Endothelial cell (in vitro differentiated cells): ENCODE measurements at regions not wholly inside any gene's neighbourhood (a gene's known extent, or its start where the extent isn't known, plus 50 kb on each side); places are given as distances from the start of the nearest gene placed in this dataset.

Experiments
- DNase-seq: peaks from one replicate; pipeline ENCODE4 v3.0.0; 2021; ENCODE audit warnings: low spot score
- H3K27ac Mint-ChIP-seq: one replicate; pipeline ENCODE4 v1.8.0; 2021; ENCODE audit warnings: mixed read lengths, inconsistent platforms; ENCODE audit not compliant: unreplicated experiment
- H3K27me3 Mint-ChIP-seq: one replicate; pipeline ENCODE4 v1.8.0; 2021; ENCODE audit warnings: mild to moderate bottlenecking, moderate library complexity, mixed read lengths, inconsistent platforms; ENCODE audit not compliant: unreplicated experiment
- H3K36me3 Mint-ChIP-seq: one replicate; pipeline ENCODE4 v1.8.0; 2021; ENCODE audit warnings: mild to moderate bottlenecking, low read depth, mixed read lengths, inconsistent platforms; ENCODE audit not compliant: unreplicated experiment
- H3K4me1 Mint-ChIP-seq: one replicate; pipeline ENCODE4 v1.8.0; 2021; ENCODE audit warnings: mild to moderate bottlenecking, mixed read lengths, inconsistent platforms; ENCODE audit not compliant: unreplicated experiment
- H3K4me3 Mint-ChIP-seq: one replicate; pipeline ENCODE4 v1.8.0; 2021; ENCODE audit warnings: mild to moderate bottlenecking, mixed read lengths, inconsistent platforms; ENCODE audit not compliant: unreplicated experiment
- H3K9me3 Mint-ChIP-seq: one replicate; pipeline ENCODE4 v1.8.0; 2021; ENCODE audit warnings: mixed read lengths, inconsistent platforms; ENCODE audit not compliant: unreplicated experiment
- TF ChIP-seq, protein P1 (sequence below): fragments of 200-600 bp; sonication (generic); IDR thresholded peaks from one replicate; pipeline ENCODE4 v1.5.0; 2021; ENCODE audit warnings: antibody characterized with exemption; ENCODE audit not compliant: unreplicated experiment

DNA sequence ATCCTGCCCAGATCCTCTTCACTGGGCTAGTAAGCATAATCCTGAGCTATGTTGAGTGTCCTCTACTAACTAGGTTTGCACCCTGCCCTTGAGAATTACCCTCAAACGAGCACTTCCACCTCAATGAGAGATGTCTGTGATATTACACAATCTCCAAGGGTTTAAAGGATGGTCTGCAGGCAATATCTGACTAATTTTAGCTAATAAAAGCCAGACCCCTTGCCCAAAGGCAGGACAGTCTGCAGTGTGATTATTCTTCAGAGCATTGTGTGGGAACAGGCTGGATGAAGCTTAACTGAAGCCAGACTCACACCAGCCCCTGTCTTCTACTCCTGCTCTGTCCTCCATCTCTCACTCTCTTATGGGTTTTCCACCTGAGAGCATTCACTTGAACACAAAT is 544.9 kb upstream of the DDX18 start:
- Mint-ChIP-seq H3K4me3 (no peak overlapping the region), H3K36me3 (no peaks in the 10 kb centered on the region), H3K9me3 (no peaks in the 10 kb centered on the region), H3K4me1 (no peaks in the 10 kb centered on the region), H3K27me3 (peaks cover 2% of the 10 kb centered on the region), H3K27ac (no peak overlapping the region)
- TF ChIP-seq, protein P1, sequence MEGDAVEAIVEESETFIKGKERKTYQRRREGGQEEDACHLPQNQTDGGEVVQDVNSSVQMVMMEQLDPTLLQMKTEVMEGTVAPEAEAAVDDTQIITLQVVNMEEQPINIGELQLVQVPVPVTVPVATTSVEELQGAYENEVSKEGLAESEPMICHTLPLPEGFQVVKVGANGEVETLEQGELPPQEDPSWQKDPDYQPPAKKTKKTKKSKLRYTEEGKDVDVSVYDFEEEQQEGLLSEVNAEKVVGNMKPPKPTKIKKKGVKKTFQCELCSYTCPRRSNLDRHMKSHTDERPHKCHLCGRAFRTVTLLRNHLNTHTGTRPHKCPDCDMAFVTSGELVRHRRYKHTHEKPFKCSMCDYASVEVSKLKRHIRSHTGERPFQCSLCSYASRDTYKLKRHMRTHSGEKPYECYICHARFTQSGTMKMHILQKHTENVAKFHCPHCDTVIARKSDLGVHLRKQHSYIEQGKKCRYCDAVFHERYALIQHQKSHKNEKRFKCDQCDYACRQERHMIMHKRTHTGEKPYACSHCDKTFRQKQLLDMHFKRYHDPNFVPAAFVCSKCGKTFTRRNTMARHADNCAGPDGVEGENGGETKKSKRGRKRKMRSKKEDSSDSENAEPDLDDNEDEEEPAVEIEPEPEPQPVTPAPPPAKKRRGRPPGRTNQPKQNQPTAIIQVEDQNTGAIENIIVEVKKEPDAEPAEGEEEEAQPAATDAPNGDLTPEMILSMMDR = no peak
- no peak for DNase-seq

DNA sequence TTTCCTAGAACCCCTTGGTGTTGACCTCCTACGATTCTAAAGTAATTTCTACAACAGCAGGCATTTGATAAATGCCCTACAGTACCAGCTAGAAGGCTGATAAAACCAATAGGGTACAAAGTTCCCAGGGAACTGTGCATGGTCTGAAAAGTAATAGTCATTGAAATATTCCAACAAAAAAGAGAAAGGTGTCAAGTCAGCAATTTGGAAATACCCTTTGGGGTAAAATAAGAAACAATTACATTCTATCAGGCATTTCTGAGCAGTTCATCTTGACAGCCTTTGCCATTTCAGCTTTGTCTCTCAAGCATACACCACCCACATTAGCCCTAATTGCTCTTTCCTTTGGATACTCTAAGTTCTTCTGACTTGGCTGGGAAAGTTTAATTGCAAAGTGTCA is 542.9 kb upstream of the DDX18 start:
- Mint-ChIP-seq H3K27ac (no peak overlapping the region), H3K27me3 (peaks cover 2% of the 10 kb centered on the region), H3K9me3 (no peaks in the 10 kb centered on the region), H3K4me3 (no peak overlapping the region), H3K4me1 (no peaks in the 10 kb centered on the region), H3K36me3 (no peaks in the 10 kb centered on the region)
- no peak for DNase-seq
- TF ChIP-seq, protein P1 = no peak

GRCh38 chr2:117273009-117273671 is 541.4 kb upstream of the DDX18 start:
- H3K4me1 Mint-ChIP-seq = no peaks in the 10 kb centered on the region
- no peak overlapping the region for H3K4me3 Mint-ChIP-seq
- TF ChIP-seq, protein P1 = no peak
- peaks cover 2% of the 10 kb centered on the region for H3K27me3 Mint-ChIP-seq
- H3K27ac Mint-ChIP-seq = no peak overlapping the region
- no peaks in the 10 kb centered on the region for H3K9me3 Mint-ChIP-seq
- no peaks in the 10 kb centered on the region for H3K36me3 Mint-ChIP-seq
- DNase-seq = peak; percentile 9

DNA sequence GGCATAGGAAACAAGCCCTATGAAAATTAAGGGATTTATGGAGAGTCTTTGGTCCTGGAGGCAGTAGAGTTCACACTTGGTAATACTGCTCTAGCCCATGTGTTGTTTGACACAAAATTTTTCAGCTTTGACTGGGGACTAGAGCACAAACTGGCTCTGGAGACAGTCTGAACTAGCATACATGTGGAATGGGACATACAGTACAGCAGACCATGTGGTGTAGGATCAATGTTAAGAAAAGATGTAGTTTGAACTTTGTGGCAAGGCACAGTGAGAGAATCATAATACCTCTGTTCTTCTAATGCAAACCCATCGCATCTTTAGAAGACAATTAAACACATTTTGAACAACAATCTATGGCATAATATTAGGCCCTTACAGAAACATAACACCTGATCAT is 521.5 kb upstream of the DDX18 start:
- Mint-ChIP-seq H3K36me3 (no peaks in the 10 kb centered on the region), H3K27ac (no peak overlapping the region), H3K4me3 (no peak overlapping the region), H3K27me3 (no peaks in the 10 kb centered on the region), H3K9me3 (no peaks in the 10 kb centered on the region), H3K4me1 (no peaks in the 10 kb centered on the region)
- no peak for DNase-seq
- TF ChIP-seq, protein P1 = no peak

DNA sequence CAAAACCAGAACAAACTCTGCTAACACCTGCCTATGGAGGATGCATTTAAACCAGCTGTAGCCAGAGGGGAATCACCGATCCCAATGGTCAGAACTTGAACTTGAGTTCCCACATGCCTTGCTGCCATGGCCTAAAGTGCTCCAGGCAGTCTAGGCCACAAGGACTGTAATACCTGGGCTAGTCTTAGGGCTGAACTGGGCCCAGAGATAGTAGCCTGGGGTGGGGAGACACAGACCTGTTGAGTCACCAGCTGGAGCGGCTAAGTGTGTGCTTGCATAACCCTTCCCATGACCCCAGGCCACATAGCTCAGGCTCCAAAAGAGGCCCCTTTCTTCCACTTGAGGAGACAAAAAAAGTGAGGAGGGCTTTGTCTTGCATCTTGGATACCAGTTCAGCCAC is 515.0 kb upstream of the DDX18 start:
- H3K27ac Mint-ChIP-seq = no peak overlapping the region
- DNase-seq = no peak
- H3K9me3 Mint-ChIP-seq = no peaks in the 10 kb centered on the region
- TF ChIP-seq, protein P1 = no peak
- no peak overlapping the region for H3K4me3 Mint-ChIP-seq
- no peaks in the 10 kb centered on the region for H3K4me1 Mint-ChIP-seq
- no peaks in the 10 kb centered on the region for H3K36me3 Mint-ChIP-seq
- peaks cover 2% of the 10 kb centered on the region for H3K27me3 Mint-ChIP-seq
